GM18498 (cell line): ENCODE measurements at regions not wholly inside any gene's neighbourhood (a gene's known extent, or its start where the extent isn't known, plus 50 kb on each side); places are given as distances from the start of the nearest gene placed in this dataset.
"Not testable (repeated sequence)": the region's sequence is repeated elsewhere in the genome, so short reads cannot be mapped to it uniquely, and the experiment has no call there.

Source experiments
- ATAC-seq: cut with Tn5 transposase; IDR thresholded peaks from one replicate; pipeline ENCODE4 v1.9.1; 2021; ENCODE audit warnings: mild to moderate bottlenecking, moderate library complexity; ENCODE audit not compliant: unreplicated experiment

- ATAC-seq, result no peak
Measured at GRCh38 chr5:107773479-107773878, 102.7 kb upstream of the EFNA5 start.

GRCh38 chr5:107772418-107773310 is 101.9 kb upstream of the EFNA5 start:
- ATAC-seq, result no peak

GRCh38 chr5:107771926-107772325 is 101.2 kb upstream of the EFNA5 start:
- no peak for ATAC-seq

GRCh38 chr5:107770051-107770450 is 99.3 kb upstream of the EFNA5 start:
- ATAC-seq, result no peak

GRCh38 chr5:107769519-107769918 is 98.8 kb upstream of the EFNA5 start:
- ATAC-seq, result no peak

GRCh38 chr5:107766972-107767371 is 96.2 kb upstream of the EFNA5 start:
- ATAC-seq, result no peak

- no peak for ATAC-seq
Measured at GRCh38 chr5:107766439-107766838, 95.7 kb upstream of the EFNA5 start.

- no peak for ATAC-seq
Measured at GRCh38 chr5:107765805-107766063, 95.0 kb upstream of the EFNA5 start.

GRCh38 chr5:107764976-107765804 is 94.5 kb upstream of the EFNA5 start:
- ATAC-seq, result no peak

GRCh38 chr5:107764282-107764681 is 93.5 kb upstream of the EFNA5 start:
- no peak for ATAC-seq

GRCh38 chr5:107753427-107753826 is 82.7 kb upstream of the EFNA5 start:
- no peak for ATAC-seq

- ATAC-seq, result no peak
Measured at GRCh38 chr5:107744418-107745330, 73.9 kb upstream of the EFNA5 start.

- no peak for ATAC-seq
Measured at GRCh38 chr5:107743373-107744000, 72.8 kb upstream of the EFNA5 start.

GRCh38 chr5:107739661-107740060 is 68.9 kb upstream of the EFNA5 start:
- no peak for ATAC-seq

- ATAC-seq, result no peak
Measured at GRCh38 chr5:107736638-107737037, 65.9 kb upstream of the EFNA5 start.

- not testable (repeated sequence) for ATAC-seq
Measured at GRCh38 chr5:107736089-107736488, 65.4 kb upstream of the EFNA5 start.

- no peak for ATAC-seq
Measured at GRCh38 chr5:107735558-107735957, 64.8 kb upstream of the EFNA5 start.

GRCh38 chr5:107726896-107727295 is 56.2 kb upstream of the EFNA5 start:
- no peak for ATAC-seq

GRCh38 chr5:107724642-107725041 is 53.9 kb upstream of the EFNA5 start:
- no peak for ATAC-seq

GRCh38 chr5:107721241-107721640 is 50.5 kb upstream of the EFNA5 start:
- ATAC-seq, result not testable (repeated sequence)
